ENCODE measurements at regions not wholly inside any gene's neighbourhood (a gene's known extent, or its start where the extent isn't known, plus 50 kb on each side); places are given as distances from the start of the nearest gene placed in this dataset.
A peak's percentile ranks its signal among the peaks of the same experiment; 100 is the strongest.
"Not testable (repeated sequence)": the region's sequence is repeated elsewhere in the genome, so short reads cannot be mapped to it uniquely, and the experiment has no call there.

- no peak overlapping the region for H3K4me3 ChIP-seq (ENCODE audit: low read depth, poor library complexity, severe bottlenecking)
- WGBS, 2 donors: 83 to 88% methylated on average over 1 of the region's 1 CpG
- no peak for DNase-seq (ENCODE audit: low spot score in 2 of 2)
- TF ChIP-seq POLR2A (IDR thresholded peaks at IDR 0.05): no peak
- TF ChIP-seq CTCF (IDR thresholded peaks at IDR 0.05): no peak
- intact Hi-C loops (cut with DNase I; ENCODE audit: low total_unique reads): no loop called here
Measured at GRCh38 chr7:112942981-112943380, 143.6 kb downstream of the GPR85 start.

GRCh38 chr7:112942125-112942524, 144.5 kb downstream of the GPR85 start:
- intact Hi-C loops (cut with DNase I; ENCODE audit: low total_unique reads); DNase-seq (ENCODE audit: low spot score in 2 of 2); H3K4me3 ChIP-seq (ENCODE audit: low read depth, poor library complexity, severe bottlenecking): not testable (repeated sequence)
- WGBS, 2 donors: 89 to 93% methylated on average over 6 of the region's 6 CpGs

- DNase-seq (ENCODE audit: low spot score in 2 of 2): no peak
- 17 to 19% methylated on average over 8 of the region's 8 CpGs for WGBS, 2 donors
- intact Hi-C loops (cut with DNase I; ENCODE audit: low total_unique reads): no loop called here
- peak overlapping the region; percentile 28 for H3K4me3 ChIP-seq (ENCODE audit: low read depth, poor library complexity, severe bottlenecking)
- TF ChIP-seq POLR2A (IDR thresholded peaks at IDR 0.05): no peak
- TF ChIP-seq CTCF (IDR thresholded peaks at IDR 0.05): no peak
Measured at GRCh38 chr7:112940314-112940732, 146.3 kb downstream of the GPR85 start.

- H3K4me3 ChIP-seq (ENCODE audit: low read depth, poor library complexity, severe bottlenecking): peak overlapping the region; percentile 80
- 0% methylated on average over 53 to 55 of the region's 55 CpGs for WGBS, 2 donors
- intact Hi-C loops (cut with DNase I; ENCODE audit: low total_unique reads): no loop called here
- TF ChIP-seq POLR2A (IDR thresholded peaks at IDR 0.05) (no peak), CTCF (IDR thresholded peaks at IDR 0.05) (no peak)
- peak; percentile 99 to 100 for DNase-seq (ENCODE audit: low spot score in 2 of 2)
Measured at GRCh38 chr7:112939574-112940313, 146.9 kb downstream of the GPR85 start.

GRCh38 chr7:112938863-112939573, 147.6 kb downstream of the GPR85 start:
- intact Hi-C loops (cut with DNase I; ENCODE audit: low total_unique reads): no loop called here
- DNase-seq (ENCODE audit: low spot score in 2 of 2): peak; percentile 19 to 85
- WGBS, 2 donors: 0 to 1% methylated on average over 24 to 26 of the region's 26 CpGs
- TF ChIP-seq CTCF (IDR thresholded peaks at IDR 0.05) (no peak), POLR2A (IDR thresholded peaks at IDR 0.05) (no peak)
- H3K4me3 ChIP-seq (ENCODE audit: low read depth, poor library complexity, severe bottlenecking): peak overlapping the region; percentile 80

GRCh38 chr7:112937651-112938415, 147.6 kb upstream of the TMEM168 start:
- DNase-seq (ENCODE audit: low spot score in 2 of 2): no peak
- intact Hi-C loops (cut with DNase I; ENCODE audit: low total_unique reads): no loop called here
- WGBS, 2 donors: 56 to 75% methylated on average over 3 of the region's 3 CpGs

More at GRCh38 chr7:112937651-112938415, 147.6 kb upstream of the TMEM168 start:
- no peak for TF ChIP-seq POLR2A (IDR thresholded peaks at IDR 0.05)
- TF ChIP-seq CTCF (IDR thresholded peaks at IDR 0.05): no peak
- no peak overlapping the region for H3K4me3 ChIP-seq (ENCODE audit: low read depth, poor library complexity, severe bottlenecking)
